Activated CD4-positive, CD25-positive, alpha-beta regulatory T cell treated with anti-CD3 and anti-CD28 coated beads, Interleukin-2, amount 50 U/mL, for 16 hours (primary cell): ENCODE measurements at regions not wholly inside any gene's neighbourhood (a gene's known extent, or its start where the extent isn't known, plus 50 kb on each side); places are given as distances from the start of the nearest gene placed in this dataset.
"Not testable (repeated sequence)": the region's sequence is repeated elsewhere in the genome, so short reads cannot be mapped to it uniquely, and the experiment has no call there.

Experiments
- DNase-seq: peaks from one replicate; pipeline ENCODE4 v3.0.0-alpha.2; 2020; ENCODE audit warnings: low read depth, low spot score

- no peak for DNase-seq
Observed at GRCh38 chrX:39398215-39398962, 597.1 kb downstream of the MID1IP1 start.

DNA sequence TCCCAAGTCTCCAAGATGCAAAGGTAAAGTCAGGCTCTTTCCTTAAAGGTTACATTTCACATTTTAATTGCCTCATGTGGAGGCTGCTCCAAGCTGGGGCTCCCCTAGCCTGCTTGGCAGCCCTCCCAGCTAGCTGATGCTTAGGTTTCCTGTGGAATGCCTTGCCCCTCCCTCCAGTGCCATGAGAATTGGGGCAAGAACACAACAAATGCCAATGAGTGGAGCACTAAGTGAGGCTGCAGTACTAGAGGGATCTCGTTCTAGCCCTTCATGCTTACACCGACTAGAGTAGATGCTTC lies 597.7 kb downstream of the MID1IP1 start:
- no peak for DNase-seq

- no peak for DNase-seq
Observed at GRCh38 chrX:39399387-39399786, 598.1 kb downstream of the MID1IP1 start.

DNA sequence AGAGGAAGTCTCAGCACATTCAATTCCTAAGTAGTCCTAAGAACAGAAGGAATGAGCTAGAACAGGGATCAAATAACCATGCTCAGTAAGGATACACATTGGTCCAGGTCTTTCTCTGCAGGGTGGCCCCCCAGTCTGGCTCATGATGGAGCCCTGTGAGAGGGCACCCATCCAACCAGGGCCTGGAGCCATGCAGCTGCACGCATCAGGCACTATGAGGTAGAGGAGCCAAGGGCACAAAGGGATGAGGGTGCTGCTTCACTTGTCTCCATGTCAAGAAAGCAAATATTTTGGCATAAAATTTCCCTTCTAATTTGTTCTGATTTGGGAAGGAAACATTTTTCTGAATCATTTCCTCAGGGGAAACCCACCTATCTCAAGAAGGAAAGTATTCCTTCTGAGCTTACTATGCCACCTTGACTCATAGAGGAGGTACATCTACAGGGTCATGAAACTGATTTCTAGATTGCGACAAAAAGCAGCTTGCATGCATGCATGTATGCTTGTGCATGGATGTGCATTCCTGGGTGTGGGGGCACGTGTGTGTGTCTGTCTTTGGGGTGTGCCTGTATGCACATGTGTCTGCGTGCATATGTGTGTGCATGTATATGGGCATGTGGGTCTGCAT lies 600.3 kb downstream of the MID1IP1 start:
- no peak for DNase-seq

GRCh38 chrX:39402158-39402557 lies 600.9 kb downstream of the MID1IP1 start:
- no peak for DNase-seq

DNA sequence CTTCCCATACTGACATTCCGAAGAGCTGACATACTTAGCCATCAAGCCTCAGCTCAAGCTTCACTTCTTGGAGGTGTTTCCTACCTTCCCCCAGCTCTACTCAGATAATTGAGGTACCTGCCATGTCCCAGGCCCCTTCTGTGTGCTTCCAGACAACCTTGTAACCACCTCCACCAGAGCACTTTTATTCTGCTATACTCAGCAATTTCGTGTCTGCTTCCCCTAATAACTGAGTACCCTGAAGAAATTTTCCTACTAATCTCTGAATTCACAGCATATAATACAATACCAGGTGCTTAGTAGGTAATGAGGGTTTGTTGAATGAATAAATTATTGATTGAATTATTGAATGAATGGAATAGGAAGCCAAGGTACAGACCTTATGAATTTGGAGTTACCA lies 605.5 kb downstream of the MID1IP1 start:
- no peak for DNase-seq

- no peak for DNase-seq
Observed at GRCh38 chrX:39409246-39409917, 608.1 kb downstream of the MID1IP1 start.

DNA sequence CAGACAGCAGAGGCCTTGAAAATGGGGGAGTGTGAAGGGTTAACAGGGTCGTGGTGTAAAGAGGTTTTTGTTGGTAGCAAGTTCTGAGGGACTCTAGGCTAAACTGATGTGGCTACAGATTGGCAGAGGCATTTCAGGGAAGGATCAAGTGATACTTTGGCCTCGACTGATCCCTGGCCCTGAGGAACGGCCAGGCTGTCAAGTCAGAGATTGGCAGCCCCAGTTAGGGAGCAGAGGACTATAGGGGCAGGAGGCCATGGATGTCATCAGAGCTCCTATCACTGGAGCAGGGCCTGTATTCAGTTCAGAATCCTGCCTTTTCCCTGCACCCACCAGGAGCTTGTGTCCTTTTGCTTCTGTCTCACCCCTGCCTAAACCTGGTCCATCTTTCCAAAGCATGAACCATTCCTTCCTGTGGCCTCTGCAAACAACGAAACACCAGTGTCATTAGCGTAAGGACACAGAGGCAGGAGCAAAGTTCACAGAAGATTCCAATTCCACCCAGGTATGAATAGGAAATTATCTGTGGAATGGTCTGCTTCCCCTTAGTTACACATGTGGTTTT lies 613.1 kb downstream of the MID1IP1 start:
- no peak for DNase-seq

- no peak for DNase-seq
Observed at GRCh38 chrX:39416547-39417260, 615.4 kb downstream of the MID1IP1 start.

DNA sequence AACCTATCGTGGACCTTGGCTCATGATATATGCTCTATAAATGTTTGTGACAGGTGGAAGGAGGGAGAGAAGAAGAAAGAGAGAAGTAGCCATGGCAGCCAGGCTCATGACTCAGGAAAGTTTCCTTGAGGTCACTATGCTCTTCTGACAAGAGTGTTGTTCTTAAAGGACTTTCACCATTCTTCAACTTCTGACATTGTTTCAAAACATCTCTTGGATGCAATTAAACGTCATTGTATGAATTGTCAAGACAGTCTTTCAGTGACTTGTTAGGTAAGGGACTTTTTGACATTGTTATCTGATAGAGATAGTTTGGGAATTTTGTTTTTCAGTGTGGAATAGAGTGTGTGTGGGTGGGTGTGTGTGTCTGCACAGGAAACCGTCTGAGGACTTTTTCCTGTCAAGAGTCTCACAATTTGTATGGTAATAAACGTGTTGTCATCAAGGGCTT lies 617.0 kb downstream of the MID1IP1 start:
- DNase-seq: no peak

DNA sequence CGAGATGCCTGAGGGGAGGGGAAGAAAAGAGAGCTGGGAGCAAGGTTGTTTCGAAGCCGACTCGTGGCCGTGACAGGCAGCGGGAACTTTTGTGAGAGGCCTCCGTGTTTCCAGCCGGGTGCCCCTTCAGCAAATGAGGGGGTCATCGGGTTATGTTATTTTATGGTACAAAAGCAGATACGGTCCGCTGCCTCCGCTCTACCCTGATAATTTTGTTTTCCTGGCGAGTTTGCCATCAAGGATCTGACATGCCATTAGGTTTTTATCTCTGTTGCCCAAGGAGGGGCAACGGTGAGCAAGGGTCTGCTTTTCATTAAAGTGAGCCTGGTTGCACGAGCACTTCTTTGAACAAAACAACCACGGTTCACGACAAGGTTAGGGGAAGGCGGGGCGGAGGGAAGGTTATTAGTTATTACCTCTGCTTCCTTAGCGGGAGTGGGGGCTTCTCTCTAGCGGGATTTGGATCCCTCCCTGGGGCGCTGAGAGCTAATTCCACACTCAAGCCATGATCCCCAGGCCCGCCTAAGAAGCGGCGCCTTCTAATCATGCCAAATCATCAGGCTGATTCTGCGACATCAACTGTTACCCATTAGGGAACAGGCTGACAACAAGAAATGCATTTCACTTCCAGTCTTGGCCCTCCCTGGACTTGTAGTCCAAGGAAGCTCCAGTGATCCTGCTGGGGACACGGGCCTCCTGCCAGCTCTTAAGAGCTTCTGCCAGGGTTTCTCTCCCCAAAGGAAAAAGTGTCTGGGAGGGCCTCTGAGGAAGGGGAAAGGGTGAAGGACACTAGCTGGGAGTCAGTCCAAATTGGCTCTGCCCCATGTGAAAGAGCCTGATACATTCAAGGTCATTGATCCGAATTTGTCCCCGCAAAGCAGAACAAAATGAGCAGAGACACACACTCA lies 617.7 kb downstream of the MID1IP1 start:
- no peak for DNase-seq

- DNase-seq: no peak
Observed at GRCh38 chrX:39421006-39421405, 619.7 kb downstream of the MID1IP1 start.

DNA sequence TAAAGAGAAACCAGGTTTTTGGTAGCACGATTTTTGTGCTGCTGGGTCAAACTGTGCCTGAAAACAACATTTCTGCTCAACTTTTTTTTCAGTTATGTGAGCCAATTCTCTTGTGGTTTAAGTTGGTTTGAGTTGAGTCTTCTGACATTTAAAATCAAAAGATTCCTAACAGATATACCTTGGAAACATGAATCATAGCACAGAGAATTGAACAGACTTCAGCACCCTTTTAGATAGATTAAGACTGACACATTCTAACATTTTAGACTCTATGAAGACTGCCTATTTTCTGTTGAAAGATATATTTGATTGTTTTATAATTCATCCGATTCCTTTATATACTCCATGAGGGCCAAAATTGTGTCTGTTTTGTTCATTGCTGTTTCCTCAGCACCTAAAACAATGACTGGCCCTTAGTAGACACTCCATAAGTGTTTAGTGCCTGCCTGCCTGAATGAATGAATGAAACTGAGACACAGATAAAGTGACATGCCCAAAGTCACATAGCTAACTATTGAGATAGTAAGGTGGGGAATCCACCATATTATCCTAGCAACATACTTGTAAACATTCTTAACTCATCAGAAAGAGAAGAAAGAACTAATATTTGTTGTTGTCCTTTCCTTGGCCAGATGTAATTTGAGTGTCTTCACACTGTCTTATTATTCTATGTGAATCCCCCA lies 624.0 kb downstream of the MID1IP1 start:
- DNase-seq: no peak

GRCh38 chrX:39426101-39426500 lies 624.8 kb downstream of the MID1IP1 start:
- DNase-seq: no peak

DNA sequence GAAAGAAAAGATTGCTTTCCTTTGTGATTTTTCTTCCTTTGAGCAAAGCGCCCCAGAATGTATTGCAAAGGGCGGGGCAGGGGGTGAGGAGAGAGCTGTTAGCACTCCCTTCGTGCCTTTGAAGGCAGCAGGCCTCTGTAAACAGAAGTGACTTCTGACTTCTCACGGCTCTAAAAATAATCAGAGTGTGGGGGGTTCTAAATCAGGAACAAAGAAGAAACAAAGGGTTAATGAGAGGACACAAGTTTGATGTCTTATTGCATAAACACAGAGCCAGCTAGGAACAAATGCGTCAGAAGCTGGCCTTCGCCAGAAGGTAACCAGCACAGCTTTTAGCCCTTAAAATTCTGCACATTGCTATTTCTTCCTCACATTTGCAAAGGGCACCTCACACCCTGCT lies 626.2 kb downstream of the MID1IP1 start:
- DNase-seq: no peak

- DNase-seq: no peak
Observed at GRCh38 chrX:39427906-39428305, 626.6 kb downstream of the MID1IP1 start.

GRCh38 chrX:39430551-39430950 lies 629.3 kb downstream of the MID1IP1 start:
- no peak for DNase-seq

DNA sequence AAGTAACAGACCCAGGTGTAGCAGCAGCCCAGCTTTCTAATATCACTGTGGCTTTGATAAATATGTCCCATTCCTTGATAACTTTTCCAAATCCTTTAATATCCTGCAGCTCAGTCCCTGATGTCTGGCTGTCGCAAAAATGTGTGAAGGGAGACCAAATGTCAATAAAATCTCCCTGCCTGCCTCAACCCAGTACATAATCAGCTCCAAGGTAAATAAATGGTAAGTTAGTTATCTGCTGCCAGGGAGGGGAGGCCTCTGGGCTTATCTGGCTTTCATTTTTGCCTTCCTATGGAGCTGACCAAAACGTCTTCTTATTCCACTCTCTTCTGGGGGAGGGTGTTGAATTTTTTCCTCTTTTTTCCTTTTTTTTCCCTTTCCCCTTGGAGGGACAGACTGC lies 630.6 kb downstream of the MID1IP1 start:
- no peak for DNase-seq

GRCh38 chrX:39434671-39435070 lies 633.4 kb downstream of the MID1IP1 start:
- not testable (repeated sequence) for DNase-seq

DNA sequence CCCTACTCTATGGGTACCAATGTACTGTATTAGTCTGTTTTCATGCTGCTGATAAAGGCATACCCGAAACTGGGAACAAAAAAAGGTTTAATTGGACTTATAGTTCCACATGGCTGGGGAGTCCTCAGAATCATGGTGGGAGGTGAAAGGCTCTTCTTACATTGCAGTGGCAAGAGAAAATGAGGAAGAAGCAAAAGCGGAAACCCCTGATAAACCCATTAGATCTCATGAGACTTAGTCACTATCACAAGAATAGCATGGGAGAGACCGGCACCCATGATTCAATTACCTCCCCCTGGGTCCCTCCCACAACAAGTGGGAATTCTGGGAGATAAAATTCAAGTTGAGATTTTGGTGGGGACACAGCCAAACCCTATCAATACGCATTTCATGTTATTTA lies 635.3 kb downstream of the MID1IP1 start:
- not testable (repeated sequence) for DNase-seq
